ENCODE measurements at regions not wholly inside any gene's neighbourhood (a gene's known extent, or its start where the extent isn't known, plus 50 kb on each side); places are given as distances from the start of the nearest gene placed in this dataset.

- no peaks in the 10 kb centered on the region for H3K9me3 ChIP-seq (ENCODE audit: low read depth, low read length)
- H3K4me3 ChIP-seq (ENCODE audit: insufficient read depth, low read length), result no peak overlapping the region
- H2AFZ ChIP-seq (ENCODE audit: low read length), result no peak overlapping the region
- no peak overlapping the region for H3K4me2 ChIP-seq (ENCODE audit: insufficient read depth, low read length)
- no peaks in the 10 kb centered on the region for H3K4me1 ChIP-seq (ENCODE audit: insufficient read depth, low read length)
- no peak overlapping the region for H3K27ac ChIP-seq (ENCODE audit: low read depth, low read length)
- no peaks in the 10 kb centered on the region for H4K20me1 ChIP-seq (ENCODE audit: insufficient read depth, low read length)
- no peaks in the 10 kb centered on the region for H3K36me3 ChIP-seq (ENCODE audit: insufficient read depth, low read length)
- H3K27me3 ChIP-seq (ENCODE audit: insufficient read depth, low read length), result no peaks in the 10 kb centered on the region
- no peak for TF ChIP-seq CTCF (IDR thresholded peaks at IDR 0.05; ENCODE audit: extremely low read depth, low read depth, low read length)
- DNase-seq (ENCODE audit: insufficient read length, low spot score, missing footprints), result no peak
- H3K79me2 ChIP-seq (ENCODE audit: insufficient read depth, low read length), result no peaks in the 10 kb centered on the region
These were observed 292.4 kb downstream of the EFNB2 start for GRCh38 chr13:106243011-106243565.

GRCh38 chr13:106241974-106242953 lies 293.2 kb downstream of the EFNB2 start:
- Histone ChIP-seq H3K36me3 (ENCODE audit: insufficient read depth, low read length) (no peaks in the 10 kb centered on the region), H3K27ac (ENCODE audit: low read depth, low read length) (no peak overlapping the region), H3K4me3 (ENCODE audit: insufficient read depth, low read length) (no peak overlapping the region), H3K4me2 (ENCODE audit: insufficient read depth, low read length) (no peak overlapping the region), H3K27me3 (ENCODE audit: insufficient read depth, low read length) (no peaks in the 10 kb centered on the region), H2AFZ (ENCODE audit: low read length) (no peak overlapping the region), H4K20me1 (ENCODE audit: insufficient read depth, low read length) (no peaks in the 10 kb centered on the region), H3K9me3 (ENCODE audit: low read depth, low read length) (no peaks in the 10 kb centered on the region), H3K79me2 (ENCODE audit: insufficient read depth, low read length) (no peaks in the 10 kb centered on the region), H3K4me1 (ENCODE audit: insufficient read depth, low read length) (no peaks in the 10 kb centered on the region)
- TF ChIP-seq CTCF (IDR thresholded peaks at IDR 0.05; ENCODE audit: extremely low read depth, low read depth, low read length), result no peak
- DNase-seq (ENCODE audit: insufficient read length, low spot score, missing footprints), result no peak

- DNase-seq (ENCODE audit: insufficient read length, low spot score, missing footprints), result no peak
- Histone ChIP-seq H3K27me3 (ENCODE audit: insufficient read depth, low read length) (no peaks in the 10 kb centered on the region), H4K20me1 (ENCODE audit: insufficient read depth, low read length) (no peaks in the 10 kb centered on the region), H2AFZ (ENCODE audit: low read length) (no peak overlapping the region), H3K4me3 (ENCODE audit: insufficient read depth, low read length) (no peak overlapping the region), H3K9me3 (ENCODE audit: low read depth, low read length) (no peaks in the 10 kb centered on the region), H3K36me3 (ENCODE audit: insufficient read depth, low read length) (no peaks in the 10 kb centered on the region), H3K4me1 (ENCODE audit: insufficient read depth, low read length) (no peaks in the 10 kb centered on the region), H3K27ac (ENCODE audit: low read depth, low read length) (no peak overlapping the region), H3K79me2 (ENCODE audit: insufficient read depth, low read length) (no peaks in the 10 kb centered on the region), H3K4me2 (ENCODE audit: insufficient read depth, low read length) (no peak overlapping the region)
- TF ChIP-seq CTCF (IDR thresholded peaks at IDR 0.05; ENCODE audit: extremely low read depth, low read depth, low read length), result no peak
These were observed 296.8 kb downstream of the EFNB2 start for GRCh38 chr13:106238690-106239089.

GRCh38 chr13:106234636-106235035 lies 300.8 kb downstream of the EFNB2 start:
- Histone ChIP-seq H3K9me3 (ENCODE audit: low read depth, low read length) (no peaks in the 10 kb centered on the region), H3K27me3 (ENCODE audit: insufficient read depth, low read length) (no peaks in the 10 kb centered on the region), H3K4me3 (ENCODE audit: insufficient read depth, low read length) (no peak overlapping the region), H3K36me3 (ENCODE audit: insufficient read depth, low read length) (no peaks in the 10 kb centered on the region), H3K27ac (ENCODE audit: low read depth, low read length) (no peak overlapping the region), H3K4me1 (ENCODE audit: insufficient read depth, low read length) (no peaks in the 10 kb centered on the region), H3K79me2 (ENCODE audit: insufficient read depth, low read length) (no peaks in the 10 kb centered on the region), H4K20me1 (ENCODE audit: insufficient read depth, low read length) (no peaks in the 10 kb centered on the region), H2AFZ (ENCODE audit: low read length) (no peak overlapping the region), H3K4me2 (ENCODE audit: insufficient read depth, low read length) (no peak overlapping the region)
- no peak for TF ChIP-seq CTCF (IDR thresholded peaks at IDR 0.05; ENCODE audit: extremely low read depth, low read depth, low read length)
- peak; percentile 43 for DNase-seq (ENCODE audit: insufficient read length, low spot score, missing footprints)

Measured in osteoblast (primary cell).